GM12878 (cell line): ENCODE measurements at regions not wholly inside any gene's neighbourhood (a gene's known extent, or its start where the extent isn't known, plus 50 kb on each side); places are given as distances from the start of the nearest gene placed in this dataset.

Experiments used
- ATAC-seq: fragments of 200-7000 bp; cut with Tn5 transposase; 3 replicates; pipeline ENCODE4 v1.9.1; 2020; ENCODE audit warnings: mild to moderate bottlenecking, moderate library complexity
- BruUV-seq: library from RNA; stranded (reverse); fragments of 400-500 nt; replicated peaks from 2 replicates; lab custom pipeline; 2021; lab: Mats Ljungman, UMichigan
- CTCF ChIA-PET: fragments of 300-600 bp; sonication (Branson Sonifier 250); formaldehyde crosslinking; extraction: SDS; loops from one replicate; lab custom pipeline; 2021; ENCODE audit warnings: inconsistent platforms; lab: Yijun Ruan, JAX
- POLR2A ChIA-PET: fragments of 350-600 bp; formaldehyde crosslinking; extraction: SDS; loops from one replicate; lab custom pipeline; 2021; ENCODE audit warnings: inconsistent platforms; lab: Charles Lee
- RAD21 ChIA-PET: fragments of 300-600 bp; sonication (Branson Sonifier 250); formaldehyde crosslinking; loops from one replicate; lab custom pipeline; 2023; ENCODE audit warnings: antibody characterized with exemption; ENCODE audit not compliant: unreplicated experiment; lab: Charles Lee
- SMC1A ChIA-PET: fragments of 300-600 bp; sonication (Branson Sonifier 250); formaldehyde crosslinking; loops from one replicate; lab custom pipeline; 2023; ENCODE audit not compliant: unreplicated experiment, uncharacterized antibody; lab: Charles Lee
- DNase-seq: peaks from one replicate; pipeline ENCODE4 v3.0.0-alpha.2; 2011; ENCODE audit warnings: low read depth, low spot score
- FAIRE-seq: peaks from 3 replicates; lab custom pipeline; 2011; peaks lifted over from hg19 to GRCh38; lab: Jason Lieb, UNC
- H2AFZ ChIP-seq: 2 replicates; pipeline ENCODE4 v1.6.0; 2011; ENCODE audit warnings: low read depth, low read length, control low read depth; ENCODE audit not compliant: control insufficient read depth
- H3K27ac ChIP-seq: 2 replicates; pipeline ENCODE4 v1.5.1; 2011; ENCODE audit warnings: control low read depth; ENCODE audit not compliant: control insufficient read depth, insufficient read depth
- H3K27me3 ChIP-seq, 2 experiments: replicated peaks in 1 of 2; 2 replicates each; pipeline versions ENCODE4 v1.6.0 to v1.6.1; 2011; ENCODE audit warnings: low read length in 1 of 2; ENCODE audit not compliant: control insufficient read depth in 2 of 2, insufficient read depth in 2 of 2
- H3K36me3 ChIP-seq, 2 experiments: 2 replicates each; pipeline ENCODE4 v1.5.1; 2011; ENCODE audit warnings: low read length in 1 of 2; ENCODE audit not compliant: control insufficient read depth in 2 of 2, insufficient read depth in 2 of 2
- H3K4me1 ChIP-seq: 2 replicates; pipeline ENCODE4 v1.6.1; 2011; ENCODE audit warnings: mild to moderate bottlenecking, low read length, moderate library complexity, mixed read lengths; ENCODE audit not compliant: control insufficient read depth, insufficient read depth
- H3K4me2 ChIP-seq: 2 replicates; pipeline ENCODE4 v1.6.0; 2011; ENCODE audit warnings: control low read depth; ENCODE audit not compliant: control insufficient read depth, insufficient read depth
- H3K4me3 ChIP-seq: fragments of 200-600 bp; sonication (generic); 2 replicates; pipeline ENCODE4 v1.5.1; 2016
- H3K79me2 ChIP-seq: 2 replicates; pipeline ENCODE4 v1.6.0; 2011; ENCODE audit warnings: low read length; ENCODE audit not compliant: control insufficient read depth, insufficient read depth
- H3K9ac ChIP-seq: 2 replicates; pipeline ENCODE4 v1.8.0; 2011; ENCODE audit warnings: low read length, control low read depth, mixed read lengths; ENCODE audit not compliant: control insufficient read depth, insufficient read depth
- H3K9me3 ChIP-seq: replicated peaks from 3 replicates; pipeline ENCODE4 v1.5.1; 2011; ENCODE audit warnings: mild to moderate bottlenecking, low read length; ENCODE audit not compliant: control insufficient read depth, insufficient read depth
- H4K20me1 ChIP-seq: 2 replicates; pipeline ENCODE4 v1.6.0; 2011; ENCODE audit not compliant: control insufficient read depth, insufficient read depth
- BHLHE40 ChIP-seq, 2 experiments: fragments of 450-650 bp in 1 of 2; IDR thresholded peaks; 2 replicates each; pipeline ENCODE4 v1.6.1; 2011 to 2017; ENCODE audit warnings: low read depth in 2 of 2, borderline replicate concordance in 1 of 2, improper control_type of control experiment in 1 of 2, low read length in 1 of 2, mild to moderate bottlenecking in 1 of 2
- E4F1 ChIP-seq: fragments of 450-650 bp; IDR thresholded peaks from 2 replicates; pipeline ENCODE4 v1.6.1; 2018; ENCODE audit warnings: borderline replicate concordance, mild to moderate bottlenecking; ENCODE audit not compliant: partially characterized antibody
- FOS ChIP-seq: IDR thresholded peaks from 3 replicates; pipeline ENCODE4 v1.6.1; 2011; ENCODE audit warnings: borderline replicate concordance; ENCODE audit not compliant: insufficient read length; ENCODE audit errors: extremely low read depth
- KAT2A ChIP-seq: conservative IDR thresholded peaks from 2 replicates; pipeline ENCODE4 v1.6.1; 2011; ENCODE audit warnings: low read depth, low read length; ENCODE audit not compliant: control insufficient read depth
- POU2F2 ChIP-seq: IDR thresholded peaks from 3 replicates; pipeline ENCODE4 v1.6.1; 2011; ENCODE audit warnings: low read depth, mild to moderate bottlenecking, low read length, borderline replicate concordance
- SMAD5 ChIP-seq: IDR thresholded peaks from 2 replicates; pipeline ENCODE4 v1.6.1; 2016; ENCODE audit warnings: antibody characterized with exemption, low read depth
- STAT1 ChIP-seq: fragments of 450-650 bp; conservative IDR thresholded peaks from 2 replicates; pipeline ENCODE4 v1.6.1; 2014; ENCODE audit warnings: antibody characterized with exemption, mild to moderate bottlenecking
- WGBS: methylation state at CpG from one replicate; pipeline ENCODE4 v1.1.6; 2016; ENCODE audit warnings: low lambda C conversion rate; ENCODE audit not compliant: insufficient replicate concordance, insufficient coverage; ENCODE audit errors: missing lambda C conversion rate; 5-methylcytosine and 5-hydroxymethylcytosine counted together
- in situ Hi-C: fragments of 300-500 bp; cut with MboI; formaldehyde crosslinking; loops from 9 replicates; pipeline ENCODE4 v1.14.3; 2018; ENCODE audit warnings: mixed read lengths
- intact Hi-C: fragments of 100-400 bp; cut with micrococcal nuclease; formaldehyde crosslinking; loops from one replicate; pipeline ENCODE4 v1.14.2; 2022; ENCODE audit not compliant: unreplicated experiment
- TF ChIP-seq, protein P1 (sequence below): fragments of 450-650 bp; IDR thresholded peaks from 2 replicates; pipeline ENCODE4 v1.6.1; 2016; ENCODE audit warnings: mild to moderate bottlenecking, moderate library complexity, borderline replicate concordance

GRCh38 chr15:29638011-29638410, 184.3 kb downstream of the TJP1 start:
- RAD21 ChIA-PET = no interaction called here
- TF ChIP-seq, protein P1, sequence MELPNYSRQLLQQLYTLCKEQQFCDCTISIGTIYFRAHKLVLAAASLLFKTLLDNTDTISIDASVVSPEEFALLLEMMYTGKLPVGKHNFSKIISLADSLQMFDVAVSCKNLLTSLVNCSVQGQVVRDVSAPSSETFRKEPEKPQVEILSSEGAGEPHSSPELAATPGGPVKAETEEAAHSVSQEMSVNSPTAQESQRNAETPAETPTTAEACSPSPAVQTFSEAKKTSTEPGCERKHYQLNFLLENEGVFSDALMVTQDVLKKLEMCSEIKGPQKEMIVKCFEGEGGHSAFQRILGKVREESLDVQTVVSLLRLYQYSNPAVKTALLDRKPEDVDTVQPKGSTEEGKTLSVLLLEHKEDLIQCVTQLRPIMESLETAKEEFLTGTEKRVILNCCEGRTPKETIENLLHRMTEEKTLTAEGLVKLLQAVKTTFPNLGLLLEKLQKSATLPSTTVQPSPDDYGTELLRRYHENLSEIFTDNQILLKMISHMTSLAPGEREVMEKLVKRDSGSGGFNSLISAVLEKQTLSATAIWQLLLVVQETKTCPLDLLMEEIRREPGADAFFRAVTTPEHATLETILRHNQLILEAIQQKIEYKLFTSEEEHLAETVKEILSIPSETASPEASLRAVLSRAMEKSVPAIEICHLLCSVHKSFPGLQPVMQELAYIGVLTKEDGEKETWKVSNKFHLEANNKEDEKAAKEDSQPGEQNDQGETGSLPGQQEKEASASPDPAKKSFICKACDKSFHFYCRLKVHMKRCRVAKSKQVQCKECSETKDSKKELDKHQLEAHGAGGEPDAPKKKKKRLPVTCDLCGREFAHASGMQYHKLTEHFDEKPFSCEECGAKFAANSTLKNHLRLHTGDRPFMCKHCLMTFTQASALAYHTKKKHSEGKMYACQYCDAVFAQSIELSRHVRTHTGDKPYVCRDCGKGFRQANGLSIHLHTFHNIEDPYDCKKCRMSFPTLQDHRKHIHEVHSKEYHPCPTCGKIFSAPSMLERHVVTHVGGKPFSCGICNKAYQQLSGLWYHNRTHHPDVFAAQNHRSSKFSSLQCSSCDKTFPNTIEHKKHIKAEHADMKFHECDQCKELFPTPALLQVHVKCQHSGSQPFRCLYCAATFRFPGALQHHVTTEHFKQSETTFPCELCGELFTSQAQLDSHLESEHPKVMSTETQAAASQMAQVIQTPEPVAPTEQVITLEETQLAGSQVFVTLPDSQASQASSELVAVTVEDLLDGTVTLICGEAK = no peak
- TF ChIP-seq STAT1 = no peak
- TF ChIP-seq POU2F2 = no peak
- no peak for TF ChIP-seq E4F1
- no peak for TF ChIP-seq SMAD5
- no peak for TF ChIP-seq BHLHE40 (IDR thresholded peaks at IDR 0.05; ENCODE audit: borderline replicate concordance in 1 of 2, low read depth in 2 of 2, low read length in 1 of 2)
- no peak for TF ChIP-seq KAT2A
- no peak for TF ChIP-seq FOS
- TF ChIP-seq, all 136 proteins: peak for 0
- 0% methylated on average over 3 of the region's 3 CpGs for WGBS
- no peak for DNase-seq
- intact Hi-C loops (no loop called here), in situ Hi-C loops (no loop called here)
- no peak overlapping the region for H3K27ac ChIP-seq
- H3K27me3 ChIP-seq = no peaks in the 10 kb centered on the region
- no peak overlapping the region for H3K4me3 ChIP-seq
- no peak overlapping the region for H3K4me2 ChIP-seq
- H3K9me3 ChIP-seq = no peaks in the 10 kb centered on the region; the same call in 2 of the 3 replicates
- H3K36me3 ChIP-seq = no peaks in the 10 kb centered on the region
- H4K20me1 ChIP-seq = no peaks in the 10 kb centered on the region
- H2AFZ ChIP-seq = no peak overlapping the region
- no peak for FAIRE-seq
- no peak for ATAC-seq
- no peaks in the 10 kb centered on the region for H3K4me1 ChIP-seq
- no peaks in the 10 kb centered on the region for H3K79me2 ChIP-seq
- BruUV-seq = no TSS peak
- ChIA-PET POLR2A (no interaction called here), SMC1A (no interaction called here), CTCF (no interaction called here)
- H3K9ac ChIP-seq = no peak overlapping the region
